GM23248 (cell line): ENCODE measurements at regions not wholly inside any gene's neighbourhood (a gene's known extent, or its start where the extent isn't known, plus 50 kb on each side); places are given as distances from the start of the nearest gene placed in this dataset.

Experiments used
- DNase-seq: peaks from one replicate; pipeline ENCODE4 v3.0.0-alpha.2; 2015
- H2AFZ ChIP-seq: fragments of 200-600 bp; sonication (generic); 2 replicates; pipeline ENCODE4 v1.6.1; 2016; ENCODE audit warnings: antibody characterized with exemption
- H3F3A ChIP-seq: fragments of 200-600 bp; sonication (generic); 2 replicates; pipeline ENCODE4 v1.6.1; 2016; ENCODE audit warnings: mild to moderate bottlenecking, antibody characterized with exemption, mixed run types; ENCODE audit not compliant: insufficient read depth
- H3K27ac ChIP-seq: fragments of 200-600 bp; sonication (generic); 2 replicates; pipeline ENCODE4 v1.5.1; 2016; ENCODE audit warnings: mild to moderate bottlenecking
- H3K27me3 ChIP-seq: fragments of 200-600 bp; sonication (generic); replicated peaks from 2 replicates; pipeline ENCODE4 v1.6.1; 2016; ENCODE audit warnings: mild to moderate bottlenecking; ENCODE audit not compliant: insufficient read depth
- H3K36me3 ChIP-seq: fragments of 200-600 bp; sonication (generic); 2 replicates; pipeline ENCODE4 v1.6.1; 2016; ENCODE audit warnings: low read depth, mild to moderate bottlenecking
- H3K4me1 ChIP-seq: fragments of 200-600 bp; sonication (generic); 2 replicates; pipeline ENCODE4 v1.6.1; 2016; ENCODE audit warnings: mild to moderate bottlenecking; ENCODE audit not compliant: insufficient read depth
- H3K4me2 ChIP-seq: fragments of 200-600 bp; sonication (generic); one replicate; pipeline ENCODE4 v1.6.1; 2016; ENCODE audit warnings: mild to moderate bottlenecking; ENCODE audit not compliant: unreplicated experiment
- H3K4me3 ChIP-seq: fragments of 200-600 bp; sonication (generic); 2 replicates; pipeline ENCODE4 v1.5.1; 2016; ENCODE audit warnings: mild to moderate bottlenecking
- H3K79me2 ChIP-seq: fragments of 200-600 bp; sonication (generic); 2 replicates; pipeline ENCODE4 v1.6.1; 2016; ENCODE audit warnings: mild to moderate bottlenecking; ENCODE audit not compliant: insufficient read depth
- H3K9ac ChIP-seq: fragments of 200-600 bp; sonication (generic); 2 replicates; pipeline ENCODE4 v1.6.1; 2016; ENCODE audit warnings: mild to moderate bottlenecking
- H3K9me2 ChIP-seq: fragments of 200-600 bp; sonication (generic); 2 replicates; pipeline ENCODE4 v1.6.1; 2016; ENCODE audit warnings: mixed run types, mild to moderate bottlenecking, moderate library complexity; ENCODE audit not compliant: insufficient read depth
- H3K9me3 ChIP-seq: fragments of 200-600 bp; sonication (generic); one replicate; pipeline ENCODE4 v1.6.1; 2017; ENCODE audit warnings: low read depth
- H4K20me1 ChIP-seq: fragments of 200-600 bp; sonication (generic); 2 replicates; pipeline ENCODE4 v1.6.0; 2016; ENCODE audit not compliant: insufficient read depth
- EZH2 ChIP-seq: fragments of 200-600 bp; sonication (generic); IDR thresholded peaks from 2 replicates; pipeline ENCODE4 v1.6.1; 2018; ENCODE audit warnings: antibody characterized with exemption, mild to moderate bottlenecking; ENCODE audit not compliant: insufficient read depth, poor library complexity, severe bottlenecking
- EZH2phosphoT487 ChIP-seq: fragments of 200-600 bp; sonication (generic); IDR thresholded peaks from 2 replicates; pipeline ENCODE4 v1.6.1; 2018; ENCODE audit warnings: antibody characterized with exemption, moderate library complexity, mild to moderate bottlenecking, low read depth; ENCODE audit not compliant: insufficient read depth
- WGBS, 2 experiments: methylation state at CpG; one replicate each; pipeline ENCODE4 v1.1.6; 2015 to 2017; ENCODE audit warnings: low lambda C conversion rate in 2 of 2, low coverage in 1 of 2; ENCODE audit errors: missing lambda C conversion rate in 2 of 2; 5-methylcytosine and 5-hydroxymethylcytosine counted together
- in situ Hi-C: fragments of 300-500 bp; cut with MboI; formaldehyde crosslinking; loops from 2 replicates; pipeline ENCODE4 v1.15.0; 2020

DNA sequence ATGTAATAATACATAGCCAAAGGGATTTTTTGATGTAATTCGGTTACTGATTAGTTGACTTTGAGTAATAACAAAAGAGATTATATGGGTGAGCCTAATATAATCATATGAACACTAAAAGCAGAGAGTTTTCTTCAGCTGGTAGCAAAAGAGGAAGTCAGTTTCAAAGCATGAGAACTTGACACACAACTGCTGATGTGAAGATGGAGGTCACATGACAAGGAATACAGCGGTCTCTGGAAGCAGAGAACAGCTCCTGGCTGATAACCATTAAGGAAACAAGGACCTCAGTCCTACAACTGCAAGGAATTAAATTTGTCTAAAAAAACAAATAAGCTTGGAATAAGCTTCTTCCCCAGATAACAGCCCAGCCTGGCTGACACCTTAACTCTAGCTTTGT is 119.1 kb upstream of the PRNP start:
- H3K79me2 ChIP-seq: no peaks in the 10 kb centered on the region
- H3K9ac ChIP-seq: no peak overlapping the region
- DNase-seq: no peak
- H3K36me3 ChIP-seq: no peaks in the 10 kb centered on the region
- WGBS, 2 experiments: 55 to 63% methylated on average over 2 of the region's 2 CpGs
- no peaks in the 10 kb centered on the region for H3K9me3 ChIP-seq
- in situ Hi-C loops: no loop called here
- H4K20me1 ChIP-seq: no peaks in the 10 kb centered on the region
- H3K27ac ChIP-seq: no peak overlapping the region
- no peak overlapping the region for H2AFZ ChIP-seq
- no peak overlapping the region for H3K4me2 ChIP-seq
- TF ChIP-seq EZH2phosphoT487: no peak
- H3K4me1 ChIP-seq: peaks cover 4% of the 10 kb centered on the region; the same call in 1 of the 2 replicates
- H3K27me3 ChIP-seq: 0 out of 2 replicates have a peak, but pooled peaks cover 6% of the 10 kb centered on the region
- H3K9me2 ChIP-seq: no peaks in the 10 kb centered on the region
- no peak overlapping the region for H3K4me3 ChIP-seq
- 0 out of 2 replicates have a peak, but pooled peaks cover 4% of the 10 kb centered on the region for H3F3A ChIP-seq

DNA sequence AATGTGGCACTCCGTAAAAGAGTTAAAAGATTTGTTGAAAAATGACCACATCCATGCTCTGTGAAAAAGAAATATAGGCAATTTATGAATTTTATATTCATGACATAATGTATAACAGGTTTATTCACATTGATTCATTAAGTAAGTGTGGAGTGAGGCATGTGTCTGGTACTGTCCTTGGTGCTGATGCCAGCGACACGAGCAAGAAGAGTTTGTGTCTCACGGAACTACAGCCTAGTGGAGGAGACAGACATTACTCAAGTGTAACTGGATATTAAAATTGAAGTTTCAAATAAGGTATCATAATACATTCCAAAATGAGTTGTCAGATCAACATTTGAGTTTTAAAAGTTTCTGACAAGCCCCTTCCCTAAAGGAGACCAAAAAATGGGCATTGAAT is 122.7 kb upstream of the PRNP start:
- H3K79me2 ChIP-seq: no peaks in the 10 kb centered on the region
- TF ChIP-seq EZH2 (no peak), EZH2phosphoT487 (no peak)
- no peak overlapping the region for H3K4me3 ChIP-seq
- no peak overlapping the region for H3K4me2 ChIP-seq
- no peaks in the 10 kb centered on the region for H3K9me2 ChIP-seq
- WGBS, 2 experiments: 19% methylated on average over 4 of the region's 4 CpGs
- H3K36me3 ChIP-seq: no peaks in the 10 kb centered on the region
- no peak overlapping the region for H2AFZ ChIP-seq
- 0 out of 2 replicates have a peak, but pooled peaks cover 6% of the 10 kb centered on the region for H3K27me3 ChIP-seq
- H4K20me1 ChIP-seq: no peaks in the 10 kb centered on the region
- 0 out of 2 replicates have a peak, but pooled peaks cover 10% of the 10 kb centered on the region for H3F3A ChIP-seq
- H3K4me1 ChIP-seq: no peaks in the 10 kb centered on the region
- in situ Hi-C loops: no loop called here
- no peaks in the 10 kb centered on the region for H3K9me3 ChIP-seq
- peak; percentile 85 for DNase-seq
- H3K27ac ChIP-seq: no peak overlapping the region
- no peak overlapping the region for H3K9ac ChIP-seq

DNA sequence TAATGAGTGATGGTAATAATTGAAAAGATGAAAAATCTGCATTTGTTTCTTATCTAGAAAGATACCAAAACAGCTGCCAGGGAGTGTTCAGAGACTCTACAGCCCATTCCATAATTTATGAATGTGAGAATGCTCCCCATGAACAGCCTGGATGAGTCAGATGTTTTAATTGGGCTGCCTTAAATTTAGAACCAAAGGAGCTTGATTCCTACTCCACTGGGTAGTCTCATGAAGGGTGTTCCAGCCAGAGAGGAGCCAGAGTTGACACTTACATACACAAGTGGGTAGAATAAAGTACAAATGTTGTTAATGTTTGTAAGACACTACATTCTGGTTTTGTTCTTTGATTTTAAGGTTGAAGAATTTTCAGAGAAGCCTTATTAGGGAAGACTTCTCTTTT is 123.2 kb upstream of the PRNP start:
- Histone ChIP-seq H3K4me3 (no peak overlapping the region), H3K9me2 (no peaks in the 10 kb centered on the region), H3K9ac (no peak overlapping the region), H4K20me1 (no peaks in the 10 kb centered on the region), H3K9me3 (no peaks in the 10 kb centered on the region), H3K79me2 (no peaks in the 10 kb centered on the region), H3K4me1 (no peaks in the 10 kb centered on the region), H3K27ac (no peak overlapping the region), H3K27me3 (0 out of 2 replicates have a peak, but pooled peaks cover 6% of the 10 kb centered on the region), H3K4me2 (no peak overlapping the region), H2AFZ (no peak overlapping the region), H3F3A (0 out of 2 replicates have a peak, but pooled peaks cover 10% of the 10 kb centered on the region), H3K36me3 (no peaks in the 10 kb centered on the region)
- DNase-seq: no peak
- in situ Hi-C loops: no loop called here
- TF ChIP-seq EZH2 (no peak), EZH2phosphoT487 (no peak)

DNA sequence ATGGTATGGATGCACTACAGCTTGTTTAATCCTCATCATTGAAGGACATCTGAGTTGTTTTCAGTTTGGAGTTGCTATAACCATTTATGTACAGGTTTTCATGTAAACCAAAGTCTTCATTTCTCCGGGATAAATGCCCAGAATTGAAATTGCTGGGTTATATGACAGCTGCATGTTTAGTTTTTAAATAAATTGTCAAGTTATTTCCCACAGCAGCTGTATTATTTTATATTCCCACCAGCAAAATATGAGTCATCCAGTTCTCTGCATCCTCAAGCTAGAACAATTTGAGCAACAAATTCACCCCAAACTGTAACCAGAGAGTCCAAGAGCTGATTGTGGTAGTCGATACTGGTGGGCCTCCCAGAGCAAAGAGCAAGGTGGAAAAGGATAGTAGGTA is 125.6 kb upstream of the PRNP start:
- in situ Hi-C loops: no loop called here

DNA sequence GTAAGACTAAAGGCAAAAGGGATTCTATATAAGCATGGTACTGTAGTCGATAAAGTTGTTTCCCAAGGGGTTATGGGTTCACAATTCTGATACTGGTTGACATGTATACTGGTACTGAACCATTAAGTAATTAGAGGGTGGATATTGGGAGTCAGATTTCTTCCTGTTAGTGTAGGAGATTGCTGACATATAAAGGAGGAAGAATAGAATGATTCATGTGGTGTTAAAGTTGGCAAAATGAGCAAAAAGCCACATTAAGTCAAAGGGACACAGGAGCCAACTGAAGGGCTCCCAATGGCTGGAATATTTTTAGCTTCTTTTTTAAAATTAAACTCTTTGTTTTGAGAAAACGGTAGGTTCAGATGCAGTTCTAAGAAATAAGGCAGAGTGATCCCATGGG is 126.3 kb upstream of the PRNP start:
- peaks cover 23% of the 10 kb centered on the region for H3F3A ChIP-seq
- 0 out of 2 replicates have a peak, but pooled peaks cover 6% of the 10 kb centered on the region for H3K27me3 ChIP-seq
- H4K20me1 ChIP-seq: no peaks in the 10 kb centered on the region
- in situ Hi-C loops: no loop called here
- H3K9me2 ChIP-seq: no peaks in the 10 kb centered on the region
- 46 to 49% methylated on average over 2 of the region's 2 CpGs for WGBS, 2 experiments
- DNase-seq: no peak
- H3K27ac ChIP-seq: no peak overlapping the region
- no peak for TF ChIP-seq EZH2
- no peak for TF ChIP-seq EZH2phosphoT487
- H3K36me3 ChIP-seq: no peaks in the 10 kb centered on the region
- no peak overlapping the region for H3K4me3 ChIP-seq
- H2AFZ ChIP-seq: no peak overlapping the region
- H3K4me2 ChIP-seq: no peak overlapping the region
- H3K9me3 ChIP-seq: no peaks in the 10 kb centered on the region
- H3K79me2 ChIP-seq: no peaks in the 10 kb centered on the region
- peaks cover 16% of the 10 kb centered on the region for H3K4me1 ChIP-seq
- H3K9ac ChIP-seq: no peak overlapping the region

More for the DNA sequence above, 125.6 kb upstream of the PRNP start:
- Histone ChIP-seq H3F3A (peaks cover 16% of the 10 kb centered on the region), H2AFZ (no peak overlapping the region), H3K27me3 (0 out of 2 replicates have a peak, but pooled peaks cover 6% of the 10 kb centered on the region), H4K20me1 (no peaks in the 10 kb centered on the region), H3K79me2 (no peaks in the 10 kb centered on the region), H3K9me3 (no peaks in the 10 kb centered on the region), H3K4me3 (no peak overlapping the region), H3K27ac (no peak overlapping the region), H3K36me3 (no peaks in the 10 kb centered on the region), H3K4me1 (peaks cover 8% of the 10 kb centered on the region), H3K9me2 (no peaks in the 10 kb centered on the region), H3K9ac (no peak overlapping the region), H3K4me2 (no peak overlapping the region)
- peak; percentile 29 for DNase-seq
- WGBS, 2 experiments: 66 to 67% methylated on average over 2 of the region's 2 CpGs
- no peak for TF ChIP-seq EZH2
- TF ChIP-seq EZH2phosphoT487: no peak
